ENCODE measurements at regions not wholly inside any gene's neighbourhood (a gene's known extent, or its start where the extent isn't known, plus 50 kb on each side); places are given as distances from the start of the nearest gene placed in this dataset.

DNA sequence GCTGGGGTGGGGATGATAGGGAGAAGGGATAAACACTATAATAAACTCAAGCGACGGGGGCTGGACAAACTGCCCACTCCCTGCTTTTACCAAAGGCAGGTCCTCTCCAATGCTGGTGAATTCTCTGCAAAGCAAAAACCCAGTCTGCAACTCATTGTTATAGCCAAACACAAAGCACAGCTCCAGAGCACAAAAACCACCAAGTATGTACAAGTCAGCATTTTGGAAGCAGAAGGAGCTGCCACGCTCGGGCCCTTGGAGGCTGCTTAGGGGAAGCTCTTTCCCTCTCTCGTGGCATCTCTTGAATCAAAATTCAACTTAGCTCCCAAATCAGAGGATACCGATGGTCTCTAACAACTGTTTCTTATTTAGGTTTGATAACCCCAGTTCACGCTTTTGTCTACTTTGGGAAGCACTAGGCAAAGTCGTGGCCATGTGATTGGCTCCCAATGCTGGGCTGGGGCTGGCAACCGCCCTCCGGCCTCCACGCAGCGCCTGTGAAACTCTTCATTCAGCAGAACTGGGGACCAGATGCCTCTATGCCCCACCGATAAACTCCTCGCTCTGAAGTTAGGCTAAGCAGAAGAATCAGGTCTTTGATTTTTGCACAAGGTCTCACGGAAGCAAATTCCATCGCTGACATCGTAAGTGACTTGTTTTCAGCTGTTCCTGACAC, 158.5 kb upstream of the FOXN3 start:
- TF ChIP-seq, protein P1, sequence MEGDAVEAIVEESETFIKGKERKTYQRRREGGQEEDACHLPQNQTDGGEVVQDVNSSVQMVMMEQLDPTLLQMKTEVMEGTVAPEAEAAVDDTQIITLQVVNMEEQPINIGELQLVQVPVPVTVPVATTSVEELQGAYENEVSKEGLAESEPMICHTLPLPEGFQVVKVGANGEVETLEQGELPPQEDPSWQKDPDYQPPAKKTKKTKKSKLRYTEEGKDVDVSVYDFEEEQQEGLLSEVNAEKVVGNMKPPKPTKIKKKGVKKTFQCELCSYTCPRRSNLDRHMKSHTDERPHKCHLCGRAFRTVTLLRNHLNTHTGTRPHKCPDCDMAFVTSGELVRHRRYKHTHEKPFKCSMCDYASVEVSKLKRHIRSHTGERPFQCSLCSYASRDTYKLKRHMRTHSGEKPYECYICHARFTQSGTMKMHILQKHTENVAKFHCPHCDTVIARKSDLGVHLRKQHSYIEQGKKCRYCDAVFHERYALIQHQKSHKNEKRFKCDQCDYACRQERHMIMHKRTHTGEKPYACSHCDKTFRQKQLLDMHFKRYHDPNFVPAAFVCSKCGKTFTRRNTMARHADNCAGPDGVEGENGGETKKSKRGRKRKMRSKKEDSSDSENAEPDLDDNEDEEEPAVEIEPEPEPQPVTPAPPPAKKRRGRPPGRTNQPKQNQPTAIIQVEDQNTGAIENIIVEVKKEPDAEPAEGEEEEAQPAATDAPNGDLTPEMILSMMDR (IDR thresholded peaks at IDR 0.05) = no peak
- no peak for TF ChIP-seq ZFX (IDR thresholded peaks at IDR 0.05; ENCODE audit: borderline replicate concordance)
